Body of pancreas (tissue), 4 donors: ENCODE measurements at regions not wholly inside any gene's neighbourhood (a gene's known extent, or its start where the extent isn't known, plus 50 kb on each side); places are given as distances from the start of the nearest gene placed in this dataset.

Source experiments
- ATAC-seq: fragments of 150-250 bp; one replicate; pipeline ENCODE4 v1.9.1; 2016
- DNase-seq, 4 donors: peaks; one replicate each; pipeline ENCODE4 v3.0.0-alpha.2; 2019
- H3K27ac ChIP-seq, 4 donors: fragments of 200-600 bp; sonication (generic); 1 replicate in 3 of 4; 2 replicates in 1 of 4; pipeline versions ENCODE4 v1.5.1 to v1.6.1; 2016 to 2019; ENCODE audit warnings: mild to moderate bottlenecking in 1 of 4, mixed read lengths in 1 of 4, moderate library complexity in 1 of 4
- H3K27me3 ChIP-seq, 2 donors: fragments of 200-600 bp; sonication (generic); one replicate each; pipeline ENCODE4 v1.6.0; 2016; ENCODE audit warnings: mild to moderate bottlenecking in 1 of 2
- H3K36me3 ChIP-seq, 2 donors: fragments of 200-600 bp; sonication (generic); replicated peaks in 1 of 2; 2 replicates each; pipeline ENCODE4 v1.5.1; 2016; ENCODE audit warnings: low read depth in 2 of 2; ENCODE audit not compliant: insufficient read depth in 1 of 2
- H3K4me1 ChIP-seq: fragments of 200-600 bp; sonication (generic); one replicate; pipeline ENCODE4 v1.6.0; 2016
- H3K4me3 ChIP-seq, 2 donors: fragments of 200-600 bp; sonication (generic); 1 replicate in 1 of 2; 2 replicates in 1 of 2; pipeline ENCODE4 v1.5.1; 2016 to 2019
- H3K9me3 ChIP-seq, 3 donors: fragments of 200-600 bp; sonication (generic); 1 replicate in 2 of 3; 2 replicates in 1 of 3; pipeline ENCODE4 v1.5.1; 2016
- CTCF ChIP-seq, 7 experiments: fragments of 450-650 bp in 4 of 7; fragments of 200-600 bp in 3 of 7; sonication (generic) in 3 of 7; IDR thresholded peaks; one replicate each; pipeline ENCODE4 v1.5.1; 2016 to 2019; ENCODE audit warnings: antibody characterized with exemption in 7 of 7
- POLR2A ChIP-seq, 3 donors: fragments of 450-650 bp; IDR thresholded peaks; one replicate each; pipeline ENCODE4 v1.6.1; 2016; ENCODE audit warnings: antibody characterized with exemption in 3 of 3, mild to moderate bottlenecking in 2 of 3
- WGBS, 2 donors: methylation state at CpG; one replicate each; pipeline ENCODE4 v1.1.5; 2017; 5-methylcytosine and 5-hydroxymethylcytosine counted together
- intact Hi-C: fragments of 100-400 bp; cut with DNase I; formaldehyde crosslinking; loops from one replicate; pipeline ENCODE4 v1.15.1; 2023

GRCh38 chr3:117091676-117092075 is 382.1 kb downstream of the TUSC7 start:
- DNase-seq: no peak
- Histone ChIP-seq H3K4me3 (no peak overlapping the region), H3K4me1 (no peaks in the 10 kb centered on the region), H3K27me3 (no peaks in the 10 kb centered on the region), H3K27ac (no peak overlapping the region), H3K9me3 (no peaks in the 10 kb centered on the region), H3K36me3 (no peaks in the 10 kb centered on the region)
- TF ChIP-seq CTCF (IDR thresholded peaks at IDR 0.05): no peak
- no peak for TF ChIP-seq POLR2A (IDR thresholded peaks at IDR 0.05)
- WGBS, 2 donors: 34 to 51% methylated on average over 1 of the region's 1 CpG
- intact Hi-C loops: no loop called here
- no peak for ATAC-seq

DNA sequence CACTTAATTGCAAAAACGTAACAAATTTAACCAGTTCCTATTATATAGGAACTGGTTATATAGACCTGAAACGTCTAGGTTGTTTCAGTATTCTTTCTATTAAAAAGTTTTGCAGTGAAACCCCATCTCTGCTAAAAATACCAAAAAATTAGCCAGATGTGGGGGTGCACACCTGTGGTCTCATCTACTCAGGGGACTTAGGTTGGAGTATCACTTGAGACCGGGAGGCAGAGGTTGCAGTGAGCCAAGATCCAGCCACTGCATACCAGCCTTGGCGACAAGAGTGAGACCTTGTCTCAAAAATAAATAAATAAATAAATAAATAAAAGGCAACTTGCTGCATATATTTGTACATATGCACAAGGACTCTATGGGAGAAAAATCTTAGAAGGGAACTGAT is 387.0 kb downstream of the TUSC7 start:
- H3K9me3 ChIP-seq: no peaks in the 10 kb centered on the region
- no peaks in the 10 kb centered on the region for H3K36me3 ChIP-seq
- DNase-seq (no peak), ATAC-seq (no peak)
- H3K4me3 ChIP-seq: no peak overlapping the region
- H3K27me3 ChIP-seq: no peaks in the 10 kb centered on the region
- intact Hi-C loops: no loop called here
- 67 to 77% methylated on average over 4 of the region's 4 CpGs for WGBS, 2 donors
- no peak overlapping the region for H3K27ac ChIP-seq
- no peak for TF ChIP-seq POLR2A (IDR thresholded peaks at IDR 0.05)
- TF ChIP-seq CTCF (IDR thresholded peaks at IDR 0.05): no peak
- no peaks in the 10 kb centered on the region for H3K4me1 ChIP-seq

GRCh38 chr3:117097351-117097750 is 387.8 kb downstream of the TUSC7 start:
- H3K36me3 ChIP-seq: no peaks in the 10 kb centered on the region
- intact Hi-C loops: no loop called here
- DNase-seq: no peak

GRCh38 chr3:117101697-117102096 is 392.1 kb downstream of the TUSC7 start:
- Histone ChIP-seq H3K4me1 (no peaks in the 10 kb centered on the region), H3K27me3 (no peaks in the 10 kb centered on the region), H3K27ac (no peak overlapping the region), H3K36me3 (no peaks in the 10 kb centered on the region), H3K4me3 (no peak overlapping the region), H3K9me3 (no peaks in the 10 kb centered on the region)
- intact Hi-C loops: no loop called here
- WGBS, 2 donors: 88 to 93% methylated on average over 1 of the region's 1 CpG
- TF ChIP-seq POLR2A (IDR thresholded peaks at IDR 0.05): no peak
- no peak for TF ChIP-seq CTCF (IDR thresholded peaks at IDR 0.05)
- DNase-seq (no peak), ATAC-seq (no peak)

More at GRCh38 chr3:117097351-117097750, 387.8 kb downstream of the TUSC7 start:
- no peak for TF ChIP-seq POLR2A (IDR thresholded peaks at IDR 0.05)
- TF ChIP-seq CTCF (IDR thresholded peaks at IDR 0.05): no peak
- Histone ChIP-seq H3K27me3 (no peaks in the 10 kb centered on the region), H3K4me1 (no peaks in the 10 kb centered on the region), H3K4me3 (no peak overlapping the region), H3K27ac (no peak overlapping the region), H3K9me3 (no peaks in the 10 kb centered on the region)
- no peak for ATAC-seq

DNA sequence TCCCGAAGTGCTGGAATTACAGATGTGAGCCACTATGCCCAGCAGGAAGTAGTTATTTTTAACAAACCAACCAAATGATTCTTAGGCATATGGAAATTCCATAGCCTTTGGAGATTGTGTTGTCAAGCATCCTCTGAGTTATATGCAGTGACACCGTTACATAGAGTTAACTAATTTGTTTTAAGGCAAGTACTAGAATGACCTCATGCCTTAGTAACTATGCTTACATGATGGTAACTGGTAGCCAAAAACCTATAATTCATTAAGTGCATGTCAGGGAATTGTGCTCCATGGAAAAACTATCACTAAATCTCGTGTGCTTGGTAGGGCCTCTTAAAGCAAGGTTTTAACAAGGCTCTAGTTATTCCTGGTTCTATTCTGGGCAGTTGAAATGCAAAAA is 392.8 kb downstream of the TUSC7 start:
- Histone ChIP-seq H3K27me3 (no peaks in the 10 kb centered on the region), H3K9me3 (no peaks in the 10 kb centered on the region), H3K27ac (no peak overlapping the region), H3K36me3 (no peaks in the 10 kb centered on the region), H3K4me1 (no peaks in the 10 kb centered on the region), H3K4me3 (no peak overlapping the region)
- ATAC-seq (no peak), DNase-seq (no peak)
- intact Hi-C loops: no loop called here
- TF ChIP-seq CTCF (IDR thresholded peaks at IDR 0.05) (no peak), POLR2A (IDR thresholded peaks at IDR 0.05) (no peak)
- WGBS, 2 donors: 55 to 62% methylated on average over 3 of the region's 3 CpGs
